ENCODE measurements at regions not wholly inside any gene's neighbourhood (a gene's known extent, or its start where the extent isn't known, plus 50 kb on each side); places are given as distances from the start of the nearest gene placed in this dataset.

- no peaks in the 10 kb centered on the region for H3K27me3 ChIP-seq (ENCODE audit: control insufficient read depth, insufficient read depth, low read length)
- no peaks in the 10 kb centered on the region for H3K4me1 ChIP-seq (ENCODE audit: control insufficient read depth, insufficient read depth, low read length)
- no peak overlapping the region for H3K4me3 ChIP-seq (ENCODE audit: low read depth, low read length)
- H3K9me3 ChIP-seq (ENCODE audit: control insufficient read depth, insufficient read depth, low read length), result no peaks in the 10 kb centered on the region
- no peak overlapping the region for H3K9ac ChIP-seq (ENCODE audit: low read depth, low read length)
- no peaks in the 10 kb centered on the region for H3K36me3 ChIP-seq (ENCODE audit: control insufficient read depth, insufficient read depth, low read length)
These were observed 1126.2 kb upstream of the CDH9 start for GRCh38 chr5:28164568-28164967.

- Histone ChIP-seq H3K4me1 (ENCODE audit: control insufficient read depth, insufficient read depth, low read length) (no peaks in the 10 kb centered on the region), H3K36me3 (ENCODE audit: control insufficient read depth, insufficient read depth, low read length) (no peaks in the 10 kb centered on the region), H3K9ac (ENCODE audit: low read depth, low read length) (no peak overlapping the region), H3K4me3 (ENCODE audit: low read depth, low read length) (no peak overlapping the region), H3K9me3 (ENCODE audit: control insufficient read depth, insufficient read depth, low read length) (no peaks in the 10 kb centered on the region), H3K27me3 (ENCODE audit: control insufficient read depth, insufficient read depth, low read length) (no peaks in the 10 kb centered on the region)
These were observed 1118.6 kb upstream of the CDH9 start for GRCh38 chr5:28156981-28157380.

GRCh38 chr5:28143519-28143918 lies 1105.1 kb upstream of the CDH9 start:
- H3K4me1 ChIP-seq (ENCODE audit: control insufficient read depth, insufficient read depth, low read length), result peaks cover 3% of the 10 kb centered on the region
- no peaks in the 10 kb centered on the region for H3K9me3 ChIP-seq (ENCODE audit: control insufficient read depth, insufficient read depth, low read length)
- no peaks in the 10 kb centered on the region for H3K36me3 ChIP-seq (ENCODE audit: control insufficient read depth, insufficient read depth, low read length)
- H3K27me3 ChIP-seq (ENCODE audit: control insufficient read depth, insufficient read depth, low read length), result no peaks in the 10 kb centered on the region
- H3K4me3 ChIP-seq (ENCODE audit: low read depth, low read length), result no peak overlapping the region
- H3K9ac ChIP-seq (ENCODE audit: low read depth, low read length), result no peak overlapping the region

- H3K4me1 ChIP-seq (ENCODE audit: control insufficient read depth, insufficient read depth, low read length), result no peaks in the 10 kb centered on the region
- no peaks in the 10 kb centered on the region for H3K9me3 ChIP-seq (ENCODE audit: control insufficient read depth, insufficient read depth, low read length)
- no peak overlapping the region for H3K4me3 ChIP-seq (ENCODE audit: low read depth, low read length)
- H3K9ac ChIP-seq (ENCODE audit: low read depth, low read length), result no peak overlapping the region
- H3K36me3 ChIP-seq (ENCODE audit: control insufficient read depth, insufficient read depth, low read length), result no peaks in the 10 kb centered on the region
- H3K27me3 ChIP-seq (ENCODE audit: control insufficient read depth, insufficient read depth, low read length), result no peaks in the 10 kb centered on the region
These were observed 1093.8 kb upstream of the CDH9 start for GRCh38 chr5:28132151-28132550.

DNA sequence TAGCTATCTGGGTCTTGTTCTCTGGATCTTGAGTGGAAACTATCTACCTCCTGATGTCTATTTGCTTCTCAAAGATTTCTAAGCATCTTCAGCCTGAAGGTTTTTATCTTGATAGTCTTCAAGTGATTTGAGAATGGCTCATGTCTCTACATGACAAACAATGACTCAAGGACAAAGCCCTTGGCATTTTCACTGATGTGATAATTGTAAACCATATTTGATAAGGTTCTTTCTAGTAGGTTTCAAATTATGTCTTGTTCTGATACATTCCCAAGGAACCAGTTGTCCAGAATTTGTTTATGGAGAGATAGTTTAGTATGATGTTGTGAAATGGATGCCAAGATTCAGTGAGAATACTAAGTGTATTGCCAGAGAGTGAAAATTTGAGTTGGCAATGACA lies 1079.3 kb upstream of the CDH9 start:
- no peaks in the 10 kb centered on the region for H3K4me1 ChIP-seq (ENCODE audit: control insufficient read depth, insufficient read depth, low read length)
- H3K4me3 ChIP-seq (ENCODE audit: low read depth, low read length), result no peak overlapping the region
- H3K27me3 ChIP-seq (ENCODE audit: control insufficient read depth, insufficient read depth, low read length), result no peaks in the 10 kb centered on the region
- no peaks in the 10 kb centered on the region for H3K36me3 ChIP-seq (ENCODE audit: control insufficient read depth, insufficient read depth, low read length)
- H3K9me3 ChIP-seq (ENCODE audit: control insufficient read depth, insufficient read depth, low read length), result no peaks in the 10 kb centered on the region
- H3K9ac ChIP-seq (ENCODE audit: low read depth, low read length), result no peak overlapping the region

- Histone ChIP-seq H3K9ac (ENCODE audit: low read depth, low read length) (no peak overlapping the region), H3K9me3 (ENCODE audit: control insufficient read depth, insufficient read depth, low read length) (no peaks in the 10 kb centered on the region)
These were observed 1078.9 kb upstream of the CDH9 start for GRCh38 chr5:28117273-28117672.

GRCh38 chr5:28110781-28111180 lies 1072.4 kb upstream of the CDH9 start:
- no peaks in the 10 kb centered on the region for H3K36me3 ChIP-seq (ENCODE audit: control insufficient read depth, insufficient read depth, low read length)
- H3K9me3 ChIP-seq (ENCODE audit: control insufficient read depth, insufficient read depth, low read length), result no peaks in the 10 kb centered on the region
- H3K9ac ChIP-seq (ENCODE audit: low read depth, low read length), result no peak overlapping the region
- H3K4me3 ChIP-seq (ENCODE audit: low read depth, low read length), result no peak overlapping the region
- H3K4me1 ChIP-seq (ENCODE audit: control insufficient read depth, insufficient read depth, low read length), result no peaks in the 10 kb centered on the region
- no peaks in the 10 kb centered on the region for H3K27me3 ChIP-seq (ENCODE audit: control insufficient read depth, insufficient read depth, low read length)

More at GRCh38 chr5:28117273-28117672, 1078.9 kb upstream of the CDH9 start:
- Histone ChIP-seq H3K36me3 (ENCODE audit: control insufficient read depth, insufficient read depth, low read length) (no peaks in the 10 kb centered on the region), H3K4me3 (ENCODE audit: low read depth, low read length) (no peak overlapping the region), H3K27me3 (ENCODE audit: control insufficient read depth, insufficient read depth, low read length) (no peaks in the 10 kb centered on the region), H3K4me1 (ENCODE audit: control insufficient read depth, insufficient read depth, low read length) (no peaks in the 10 kb centered on the region)

GRCh38 chr5:28104080-28104479 lies 1065.7 kb upstream of the CDH9 start:
- no peak overlapping the region for H3K4me3 ChIP-seq (ENCODE audit: low read depth, low read length)
- H3K27me3 ChIP-seq (ENCODE audit: control insufficient read depth, insufficient read depth, low read length), result no peaks in the 10 kb centered on the region
- H3K9me3 ChIP-seq (ENCODE audit: control insufficient read depth, insufficient read depth, low read length), result no peaks in the 10 kb centered on the region
- no peaks in the 10 kb centered on the region for H3K36me3 ChIP-seq (ENCODE audit: control insufficient read depth, insufficient read depth, low read length)
- H3K4me1 ChIP-seq (ENCODE audit: control insufficient read depth, insufficient read depth, low read length), result no peaks in the 10 kb centered on the region
- H3K9ac ChIP-seq (ENCODE audit: low read depth, low read length), result no peak overlapping the region

DNA sequence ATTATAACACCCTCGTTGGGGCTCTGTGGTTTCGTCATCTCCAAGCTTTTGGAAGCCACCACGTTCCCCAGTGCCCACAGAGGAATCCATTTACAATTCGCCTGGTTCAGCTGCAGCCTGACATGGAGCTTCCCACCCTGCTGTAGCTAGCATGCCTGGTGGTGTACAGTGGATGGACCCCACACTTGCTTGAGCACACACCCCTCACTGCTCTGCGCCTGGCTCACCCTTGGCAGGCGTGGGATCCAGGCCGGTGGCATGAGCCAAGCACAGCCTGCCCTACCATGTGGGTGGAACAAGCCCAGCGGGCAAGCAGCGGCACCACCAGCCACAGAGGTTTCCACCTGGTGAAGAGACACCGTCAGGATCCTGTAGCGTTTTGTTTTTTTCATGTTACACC lies 1045.7 kb upstream of the CDH9 start:
- Histone ChIP-seq H3K4me3 (ENCODE audit: low read depth, low read length) (no peak overlapping the region), H3K36me3 (ENCODE audit: control insufficient read depth, insufficient read depth, low read length) (no peaks in the 10 kb centered on the region), H3K9me3 (ENCODE audit: control insufficient read depth, insufficient read depth, low read length) (no peaks in the 10 kb centered on the region), H3K9ac (ENCODE audit: low read depth, low read length) (no peak overlapping the region), H3K4me1 (ENCODE audit: control insufficient read depth, insufficient read depth, low read length) (no peaks in the 10 kb centered on the region), H3K27me3 (ENCODE audit: control insufficient read depth, insufficient read depth, low read length) (no peaks in the 10 kb centered on the region)

- no peak overlapping the region for H3K4me3 ChIP-seq (ENCODE audit: low read depth, low read length)
- H3K9me3 ChIP-seq (ENCODE audit: control insufficient read depth, insufficient read depth, low read length), result no peaks in the 10 kb centered on the region
- no peaks in the 10 kb centered on the region for H3K4me1 ChIP-seq (ENCODE audit: control insufficient read depth, insufficient read depth, low read length)
- H3K27me3 ChIP-seq (ENCODE audit: control insufficient read depth, insufficient read depth, low read length), result no peaks in the 10 kb centered on the region
- H3K9ac ChIP-seq (ENCODE audit: low read depth, low read length), result no peak overlapping the region
- H3K36me3 ChIP-seq (ENCODE audit: control insufficient read depth, insufficient read depth, low read length), result no peaks in the 10 kb centered on the region
These were observed 1044.2 kb upstream of the CDH9 start for GRCh38 chr5:28082610-28083009.

DNA sequence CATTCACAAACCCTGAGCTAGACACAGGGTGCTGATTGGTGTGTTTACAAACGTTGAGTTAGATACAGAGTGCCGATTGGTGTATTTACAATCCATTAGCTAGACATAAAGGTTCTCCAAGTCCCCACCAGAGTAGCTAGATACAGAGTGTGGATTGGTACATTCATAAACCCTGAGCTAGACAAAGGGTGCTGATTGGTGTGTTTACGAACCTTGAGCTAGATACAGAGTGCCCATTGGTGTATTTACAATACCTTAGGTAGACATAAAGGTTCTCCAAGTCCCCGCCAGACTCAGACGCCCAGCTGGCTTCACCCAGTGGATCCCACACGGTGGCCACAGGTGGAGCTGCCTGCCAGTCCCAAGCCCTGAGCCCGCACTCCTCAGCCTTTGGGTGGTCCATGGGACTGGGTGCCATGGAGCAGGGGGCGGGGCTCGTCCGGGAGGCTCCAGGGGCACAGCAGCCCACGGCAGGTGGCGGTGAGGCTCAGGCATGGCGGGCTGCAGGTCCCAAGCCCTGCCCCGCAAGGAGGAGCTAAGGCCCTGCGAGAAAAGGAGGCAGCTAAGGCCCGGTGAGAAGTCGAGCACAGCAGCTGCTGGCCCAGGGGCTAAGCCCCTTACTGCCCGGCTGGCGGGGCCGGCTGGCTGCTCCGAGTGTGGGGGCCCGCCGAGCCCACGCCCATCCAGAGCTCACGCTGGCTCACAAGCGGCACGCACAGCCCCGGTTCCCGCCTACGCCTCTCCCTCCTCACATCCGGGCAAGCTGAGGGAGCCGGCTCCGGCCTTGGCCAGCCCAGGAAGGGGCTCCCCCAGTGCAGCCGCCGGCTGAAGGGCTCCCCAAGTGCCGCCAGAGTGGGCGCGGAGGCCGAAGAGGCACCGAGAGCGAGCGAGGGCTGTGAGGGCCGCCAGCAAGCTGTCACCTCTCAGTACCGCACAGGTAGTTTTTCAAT lies 1039.2 kb upstream of the CDH9 start:
- no peaks in the 10 kb centered on the region for H3K4me1 ChIP-seq (ENCODE audit: control insufficient read depth, insufficient read depth, low read length)
- H3K4me3 ChIP-seq (ENCODE audit: low read depth, low read length), result no peak overlapping the region
- no peak overlapping the region for H3K9ac ChIP-seq (ENCODE audit: low read depth, low read length)
- no peaks in the 10 kb centered on the region for H3K9me3 ChIP-seq (ENCODE audit: control insufficient read depth, insufficient read depth, low read length)
- no peaks in the 10 kb centered on the region for H3K36me3 ChIP-seq (ENCODE audit: control insufficient read depth, insufficient read depth, low read length)
- no peaks in the 10 kb centered on the region for H3K27me3 ChIP-seq (ENCODE audit: control insufficient read depth, insufficient read depth, low read length)

DNA sequence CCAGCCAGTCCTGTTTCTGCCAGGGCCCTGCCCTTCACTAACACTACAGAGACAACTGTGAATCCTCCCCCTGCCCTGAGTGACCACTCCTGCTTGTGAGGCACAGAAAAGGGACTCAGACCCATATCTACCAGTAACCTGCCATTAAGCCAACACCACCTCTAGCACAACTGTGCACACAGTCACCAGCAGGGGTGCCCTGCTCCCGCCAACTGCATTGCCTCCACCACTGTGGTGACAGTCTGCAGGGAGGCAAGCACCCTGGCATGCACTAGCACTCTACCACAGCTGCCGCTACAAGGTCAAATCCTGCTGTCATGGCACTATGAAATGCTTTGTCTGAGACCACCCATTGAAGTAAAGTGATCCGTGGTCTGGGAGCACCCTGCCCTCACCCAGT lies 1028.5 kb upstream of the CDH9 start:
- H3K36me3 ChIP-seq (ENCODE audit: control insufficient read depth, insufficient read depth, low read length), result no peaks in the 10 kb centered on the region
- H3K4me3 ChIP-seq (ENCODE audit: low read depth, low read length), result no peak overlapping the region
- no peaks in the 10 kb centered on the region for H3K9me3 ChIP-seq (ENCODE audit: control insufficient read depth, insufficient read depth, low read length)
- no peak overlapping the region for H3K9ac ChIP-seq (ENCODE audit: low read depth, low read length)
- no peaks in the 10 kb centered on the region for H3K4me1 ChIP-seq (ENCODE audit: control insufficient read depth, insufficient read depth, low read length)
- H3K27me3 ChIP-seq (ENCODE audit: control insufficient read depth, insufficient read depth, low read length), result no peaks in the 10 kb centered on the region
